AG10803 (cell line): ENCODE measurements at regions not wholly inside any gene's neighbourhood (a gene's known extent, or its start where the extent isn't known, plus 50 kb on each side); places are given as distances from the start of the nearest gene placed in this dataset.
A peak's percentile ranks its signal among the peaks of the same experiment; 100 is the strongest.

Experiments
- DNase-seq: peaks from one replicate; pipeline ENCODE4 v3.0.0; 2010; ENCODE audit warnings: low read depth
- H3K4me3 ChIP-seq: 2 replicates; pipeline ENCODE4 v1.5.1; 2011; ENCODE audit warnings: mild to moderate bottlenecking, low read length, control low read depth
- CTCF ChIP-seq: conservative IDR thresholded peaks from 2 replicates; pipeline ENCODE4 v1.5.1; 2011; ENCODE audit warnings: mild to moderate bottlenecking, low read length, control low read depth, inconsistent platforms

- DNase-seq = no peak
- H3K4me3 ChIP-seq = no peak overlapping the region
- TF ChIP-seq CTCF = no peak
Observed at GRCh38 chr1:168480997-168481396, 62.8 kb downstream of the XCL2 start.

GRCh38 chr1:168477792-168478191 is 66.0 kb downstream of the XCL2 start:
- H3K4me3 ChIP-seq = no peak overlapping the region
- no peak for TF ChIP-seq CTCF
- DNase-seq = peak; percentile 47

- DNase-seq = no peak
- H3K4me3 ChIP-seq = no peak overlapping the region
- no peak for TF ChIP-seq CTCF
Observed at GRCh38 chr1:168476588-168477385, 67.0 kb downstream of the XCL2 start.

- no peak for DNase-seq
- no peak for TF ChIP-seq CTCF
- H3K4me3 ChIP-seq = no peak overlapping the region
Observed at GRCh38 chr1:168474322-168474721, 69.5 kb downstream of the XCL2 start.

GRCh38 chr1:168473126-168473525 is 70.7 kb downstream of the XCL2 start:
- H3K4me3 ChIP-seq = no peak overlapping the region
- TF ChIP-seq CTCF = no peak
- no peak for DNase-seq

GRCh38 chr1:168472223-168472622 is 71.6 kb downstream of the XCL2 start:
- no peak for DNase-seq
- no peak for TF ChIP-seq CTCF

GRCh38 chr1:168470901-168471431 is 72.8 kb downstream of the XCL2 start:
- H3K4me3 ChIP-seq = no peak overlapping the region
- DNase-seq = peak; percentile 95
- TF ChIP-seq CTCF = peak; percentile 29

More at GRCh38 chr1:168472223-168472622, 71.6 kb downstream of the XCL2 start:
- H3K4me3 ChIP-seq = no peak overlapping the region
